ENCODE measurements at regions not wholly inside any gene's neighbourhood (a gene's known extent, or its start where the extent isn't known, plus 50 kb on each side); places are given as distances from the start of the nearest gene placed in this dataset.

GRCh38 chr4:19925516-19925915, 326.2 kb upstream of the SLIT2 start:
- DNase-seq (ENCODE audit: low spot score), result no peak
- ATAC-seq, result no peak

GRCh38 chr4:19924761-19925160, 326.9 kb upstream of the SLIT2 start:
- DNase-seq (ENCODE audit: low spot score) (no peak), ATAC-seq (no peak)

GRCh38 chr4:19915276-19915675, 336.4 kb upstream of the SLIT2 start:
- ATAC-seq, result no peak
- no peak for DNase-seq (ENCODE audit: low spot score)

GRCh38 chr4:19913650-19914049, 338.1 kb upstream of the SLIT2 start:
- DNase-seq (ENCODE audit: low spot score) (no peak), ATAC-seq (no peak)

- ATAC-seq, result no peak
- no peak for DNase-seq (ENCODE audit: low spot score)
Measured at GRCh38 chr4:19910861-19911525, 340.7 kb upstream of the SLIT2 start.

GRCh38 chr4:19905024-19905423, 346.7 kb upstream of the SLIT2 start:
- DNase-seq (ENCODE audit: low spot score) (no peak), ATAC-seq (no peak)

- ATAC-seq (no peak), DNase-seq (ENCODE audit: low spot score) (no peak)
Measured at GRCh38 chr4:19888587-19888986, 363.1 kb upstream of the SLIT2 start.

- no peak for DNase-seq (ENCODE audit: low spot score)
- ATAC-seq, result no peak
Measured at GRCh38 chr4:19883841-19884240, 367.9 kb upstream of the SLIT2 start.

GRCh38 chr4:19880206-19880605, 371.5 kb upstream of the SLIT2 start:
- ATAC-seq, result no peak

GRCh38 chr4:19879330-19879729, 372.4 kb upstream of the SLIT2 start:
- DNase-seq (ENCODE audit: low spot score) (no peak), ATAC-seq (no peak)

More at GRCh38 chr4:19880206-19880605, 371.5 kb upstream of the SLIT2 start:
- no peak for DNase-seq (ENCODE audit: low spot score)

- DNase-seq (ENCODE audit: low spot score), result no peak
- no peak for ATAC-seq
Measured at GRCh38 chr4:19857991-19858390, 393.7 kb upstream of the SLIT2 start.

GRCh38 chr4:19857380-19857779, 394.3 kb upstream of the SLIT2 start:
- ATAC-seq (no peak), DNase-seq (ENCODE audit: low spot score) (no peak)

- no peak for DNase-seq (ENCODE audit: low spot score)
- ATAC-seq, result no peak
Measured at GRCh38 chr4:19850909-19851308, 400.8 kb upstream of the SLIT2 start.

- ATAC-seq (no peak), DNase-seq (ENCODE audit: low spot score) (no peak)
Measured at GRCh38 chr4:19844446-19844845, 407.3 kb upstream of the SLIT2 start.

GRCh38 chr4:19842471-19842870, 409.2 kb upstream of the SLIT2 start:
- DNase-seq (ENCODE audit: low spot score) (no peak), ATAC-seq (no peak)

- DNase-seq (ENCODE audit: low spot score), result no peak
- ATAC-seq, result no peak
Measured at GRCh38 chr4:19838858-19839257, 412.8 kb upstream of the SLIT2 start.

GRCh38 chr4:19835429-19835828, 416.3 kb upstream of the SLIT2 start:
- no peak for ATAC-seq
- DNase-seq (ENCODE audit: low spot score), result no peak

- ATAC-seq (no peak), DNase-seq (ENCODE audit: low spot score) (no peak)
Measured at GRCh38 chr4:19832411-19832810, 419.3 kb upstream of the SLIT2 start.

GRCh38 chr4:19831644-19832285, 419.9 kb upstream of the SLIT2 start:
- no peak for ATAC-seq
- DNase-seq (ENCODE audit: low spot score), result no peak

GRCh38 chr4:19829101-19829500, 422.6 kb upstream of the SLIT2 start:
- ATAC-seq, result no peak
- no peak for DNase-seq (ENCODE audit: low spot score)

GRCh38 chr4:19823781-19824180, 427.9 kb upstream of the SLIT2 start:
- no peak for DNase-seq (ENCODE audit: low spot score)
- no peak for ATAC-seq

GRCh38 chr4:19819737-19820136, 432.0 kb upstream of the SLIT2 start:
- DNase-seq (ENCODE audit: low spot score) (no peak), ATAC-seq (no peak)

GRCh38 chr4:19809989-19810388, 441.7 kb upstream of the SLIT2 start:
- DNase-seq (ENCODE audit: low spot score) (no peak), ATAC-seq (no peak)

Data from left lobe of liver (tissue), 2 donors.